ENCODE measurements at regions not wholly inside any gene's neighbourhood (a gene's known extent, or its start where the extent isn't known, plus 50 kb on each side); places are given as distances from the start of the nearest gene placed in this dataset.

DNA sequence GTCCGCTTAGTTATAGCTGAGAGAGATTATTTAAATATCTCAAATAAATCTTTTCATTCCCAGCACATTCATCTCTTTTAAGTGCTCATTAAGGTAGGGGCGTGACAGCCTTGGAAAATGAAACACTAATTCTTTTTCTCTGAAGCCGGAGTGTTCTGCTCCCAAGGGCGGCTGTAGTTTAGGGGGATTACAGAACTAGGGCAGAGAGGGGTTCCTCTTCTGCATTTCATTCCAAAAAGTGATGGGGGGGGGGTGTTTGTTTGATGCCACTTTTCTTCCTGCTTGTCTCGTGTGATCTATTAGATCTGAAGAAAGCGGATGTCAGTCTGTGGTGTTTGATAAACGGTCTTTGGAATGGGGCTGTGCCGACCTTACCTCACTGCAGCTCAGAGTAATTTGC is 506.5 kb upstream of the MGMT start:
- no peak overlapping the region for H2AFZ ChIP-seq (ENCODE audit: low read depth)
- H3K79me2 ChIP-seq (ENCODE audit: insufficient read depth) = no peaks in the 10 kb centered on the region
- H3K36me3 ChIP-seq (replicated peaks in 1 of 2; ENCODE audit: control insufficient read depth in 1 of 2, insufficient read depth in 2 of 2, low read length in 1 of 2) = no peaks in the 10 kb centered on the region
- no peaks in the 10 kb centered on the region for H3K27me3 ChIP-seq (ENCODE audit: insufficient read depth)
- no peak overlapping the region for H3K4me3 ChIP-seq (ENCODE audit: low read depth in 2 of 2, low read length in 1 of 2)
- no peak for DNase-seq
- no peak for TF ChIP-seq USF2 (IDR thresholded peaks at IDR 0.05; ENCODE audit: borderline replicate concordance, low read depth, low read length)
- TF ChIP-seq TAF1 (IDR thresholded peaks at IDR 0.05; ENCODE audit: borderline replicate concordance, low read depth, low read length) = no peak
- TF ChIP-seq SIN3A (IDR thresholded peaks at IDR 0.05; ENCODE audit: borderline replicate concordance, low read depth, low read length) = no peak
- TF ChIP-seq SMC3 (IDR thresholded peaks at IDR 0.05; ENCODE audit: low read depth, low read length) = no peak
- TF ChIP-seq TCF12 (IDR thresholded peaks at IDR 0.05) = no peak
- TF ChIP-seq JUND (IDR thresholded peaks at IDR 0.05) = no peak
- no peak for TF ChIP-seq POLR2AphosphoS5 (IDR thresholded peaks at IDR 0.05; ENCODE audit: low read depth, low read length)
- TF ChIP-seq FOXM1 (IDR thresholded peaks at IDR 0.05; ENCODE audit: low read depth) = no peak
- no peak for TF ChIP-seq MXI1 (IDR thresholded peaks at IDR 0.05; ENCODE audit: low read depth, low read length)
- no peak for TF ChIP-seq MEF2A (IDR thresholded peaks at IDR 0.05; ENCODE audit: borderline replicate concordance, low read depth)
- TF ChIP-seq CHD2 (IDR thresholded peaks at IDR 0.05; ENCODE audit: low read length, partially characterized antibody) = no peak
- no peak for TF ChIP-seq RXRA (IDR thresholded peaks at IDR 0.05; ENCODE audit: borderline replicate concordance, low read depth)
- no peak for TF ChIP-seq MAX (IDR thresholded peaks at IDR 0.05; ENCODE audit: low read depth)
- no peak overlapping the region for H3K9ac ChIP-seq
- no peaks in the 10 kb centered on the region for H4K20me1 ChIP-seq (ENCODE audit: insufficient read depth)
- ChIA-PET CTCF (no interaction called here), POLR2A (no interaction called here)
- no peaks in the 10 kb centered on the region for H3K4me1 ChIP-seq (ENCODE audit: control insufficient read depth in 1 of 2, insufficient read depth in 2 of 2, low read depth in 1 of 2, low read length in 1 of 2)
- WGBS (ENCODE audit: low lambda C conversion rate) = 19% methylated on average over 8 of the region's 8 CpGs
- no peak overlapping the region for H3K27ac ChIP-seq (ENCODE audit: low read depth in 2 of 2, low read length in 1 of 2)
- H3K4me2 ChIP-seq = no peak overlapping the region
- no peaks in the 10 kb centered on the region for H3F3A ChIP-seq (replicated peaks; ENCODE audit: insufficient read depth)
- H3K9me3 ChIP-seq = no peaks in the 10 kb centered on the region
- no peaks in the 10 kb centered on the region for H3K9me2 ChIP-seq

DNA sequence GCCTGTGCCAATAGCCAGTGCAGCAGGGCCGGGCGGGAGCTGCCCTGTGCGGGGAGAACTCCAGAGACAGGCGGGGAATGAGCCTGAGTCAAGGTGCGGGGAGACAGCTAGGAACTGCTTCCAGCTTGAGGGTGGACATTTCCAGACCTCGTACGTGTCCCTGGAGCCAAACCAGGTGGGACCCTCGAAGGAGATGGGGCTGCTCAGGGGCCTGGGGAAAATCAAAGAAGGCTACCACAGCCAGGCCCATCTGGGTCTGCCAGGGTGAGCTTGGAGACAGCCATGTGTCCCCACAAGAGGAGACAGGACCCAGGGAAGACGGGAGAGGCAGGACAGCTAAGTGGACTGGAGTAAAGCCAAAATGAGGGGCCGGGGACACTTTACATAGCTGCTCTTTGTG is 504.9 kb upstream of the MGMT start:
- CTCF ChIA-PET = no interaction called here
- Histone ChIP-seq H3K9ac (no peak overlapping the region), H3K9me2 (no peaks in the 10 kb centered on the region), H3K27ac (ENCODE audit: low read depth in 2 of 2, low read length in 1 of 2) (no peak overlapping the region), H3K79me2 (ENCODE audit: insufficient read depth) (no peaks in the 10 kb centered on the region), H3F3A (replicated peaks; ENCODE audit: insufficient read depth) (no peaks in the 10 kb centered on the region), H3K4me3 (ENCODE audit: low read depth in 2 of 2, low read length in 1 of 2) (no peak overlapping the region), H3K36me3 (replicated peaks in 1 of 2; ENCODE audit: control insufficient read depth in 1 of 2, insufficient read depth in 2 of 2, low read length in 1 of 2) (no peaks in the 10 kb centered on the region), H4K20me1 (ENCODE audit: insufficient read depth) (no peaks in the 10 kb centered on the region), H3K9me3 (no peaks in the 10 kb centered on the region), H3K4me1 (ENCODE audit: control insufficient read depth in 1 of 2, insufficient read depth in 2 of 2, low read depth in 1 of 2, low read length in 1 of 2) (no peaks in the 10 kb centered on the region), H2AFZ (ENCODE audit: low read depth) (no peak overlapping the region), H3K4me2 (no peak overlapping the region), H3K27me3 (ENCODE audit: insufficient read depth) (no peaks in the 10 kb centered on the region)
- POLR2A ChIA-PET = no interaction called here
- 27% methylated on average over 9 of the region's 10 CpGs for WGBS (ENCODE audit: low lambda C conversion rate)
- TF ChIP-seq EZH2phosphoT487 (IDR thresholded peaks at IDR 0.05; ENCODE audit: borderline replicate concordance, low read depth) = no peak
- TF ChIP-seq FOXM1 (IDR thresholded peaks at IDR 0.05; ENCODE audit: low read depth) = no peak
- no peak for TF ChIP-seq FOSL2 (IDR thresholded peaks at IDR 0.05; ENCODE audit: borderline replicate concordance, low read depth)
- TF ChIP-seq NFIC (IDR thresholded peaks at IDR 0.05; ENCODE audit: borderline replicate concordance) = no peak
- DNase-seq = no peak
